Epidermal melanocyte (primary cell): ENCODE measurements at regions not wholly inside any gene's neighbourhood (a gene's known extent, or its start where the extent isn't known, plus 50 kb on each side); places are given as distances from the start of the nearest gene placed in this dataset.
"Not testable (repeated sequence)": the region's sequence is repeated elsewhere in the genome, so short reads cannot be mapped to it uniquely, and the experiment has no call there.

Experiments used
- DNase-seq: peaks from one replicate; pipeline ENCODE4 v3.0.0; 2011; ENCODE audit warnings: low spot score; ENCODE audit not compliant: insufficient read length

GRCh38 chr19:28301961-28302360 is 911.0 kb downstream of the UQCRFS1 start:
- no peak for DNase-seq

- no peak for DNase-seq
These were observed 911.5 kb downstream of the UQCRFS1 start for GRCh38 chr19:28301463-28301862.

- DNase-seq, result no peak
These were observed 913.3 kb downstream of the UQCRFS1 start for GRCh38 chr19:28299649-28300048.

- no peak for DNase-seq
These were observed 915.3 kb downstream of the UQCRFS1 start for GRCh38 chr19:28297586-28298157.

- no peak for DNase-seq
These were observed 915.9 kb downstream of the UQCRFS1 start for GRCh38 chr19:28297036-28297435.

GRCh38 chr19:28296506-28296905 is 916.4 kb downstream of the UQCRFS1 start:
- no peak for DNase-seq

- DNase-seq, result not testable (repeated sequence)
These were observed 918.0 kb downstream of the UQCRFS1 start for GRCh38 chr19:28294975-28295374.

- no peak for DNase-seq
These were observed 918.6 kb downstream of the UQCRFS1 start for GRCh38 chr19:28294395-28294794.

GRCh38 chr19:28293685-28294084 is 919.3 kb downstream of the UQCRFS1 start:
- DNase-seq, result no peak

- no peak for DNase-seq
These were observed 920.0 kb downstream of the UQCRFS1 start for GRCh38 chr19:28292822-28293500.

GRCh38 chr19:28291874-28292273 is 921.1 kb downstream of the UQCRFS1 start:
- no peak for DNase-seq

- DNase-seq, result no peak
These were observed 921.8 kb downstream of the UQCRFS1 start for GRCh38 chr19:28290963-28291657.

GRCh38 chr19:28289295-28290063 is 923.5 kb downstream of the UQCRFS1 start:
- DNase-seq, result peak; percentile 54

- DNase-seq, result no peak
These were observed 924.2 kb downstream of the UQCRFS1 start for GRCh38 chr19:28288572-28289264.

GRCh38 chr19:28285917-28286316 is 927.0 kb downstream of the UQCRFS1 start:
- DNase-seq, result no peak

- no peak for DNase-seq
These were observed 927.9 kb downstream of the UQCRFS1 start for GRCh38 chr19:28285078-28285477.

GRCh38 chr19:28284389-28284788 is 928.6 kb downstream of the UQCRFS1 start:
- DNase-seq, result no peak

GRCh38 chr19:28283592-28283991 is 929.4 kb downstream of the UQCRFS1 start:
- DNase-seq, result no peak

- DNase-seq, result no peak
These were observed 931.3 kb downstream of the UQCRFS1 start for GRCh38 chr19:28281676-28282075.

- no peak for DNase-seq
These were observed 948.4 kb downstream of the UQCRFS1 start for GRCh38 chr19:28264556-28264955.

GRCh38 chr19:28258829-28259228 is 954.1 kb downstream of the UQCRFS1 start:
- no peak for DNase-seq
